ENCODE measurements at regions not wholly inside any gene's neighbourhood (a gene's known extent, or its start where the extent isn't known, plus 50 kb on each side); places are given as distances from the start of the nearest gene placed in this dataset.
"Not testable (repeated sequence)": the region's sequence is repeated elsewhere in the genome, so short reads cannot be mapped to it uniquely, and the experiment has no call there.

DNA sequence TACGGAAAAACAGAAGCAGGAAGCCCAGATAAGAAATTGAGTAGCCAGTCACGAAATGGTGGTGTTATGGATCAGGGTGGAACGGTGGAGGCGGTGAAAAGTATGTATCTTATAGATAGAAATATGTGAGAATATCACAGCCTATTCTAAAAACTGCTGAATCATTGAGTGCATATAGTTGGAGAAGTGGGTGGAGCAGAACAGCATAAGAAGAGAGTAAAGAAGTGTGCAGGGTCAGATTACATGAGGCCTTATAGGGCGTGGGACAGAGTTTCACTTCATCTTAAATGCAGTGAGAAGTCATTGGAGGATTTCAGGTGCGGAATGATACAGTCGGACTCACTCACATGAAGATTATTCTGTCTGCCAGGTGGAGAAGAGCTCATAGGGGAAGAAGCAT, 293.1 kb downstream of the TRIML1 start:
- DNase-seq (ENCODE audit: low spot score), result no peak

DNA sequence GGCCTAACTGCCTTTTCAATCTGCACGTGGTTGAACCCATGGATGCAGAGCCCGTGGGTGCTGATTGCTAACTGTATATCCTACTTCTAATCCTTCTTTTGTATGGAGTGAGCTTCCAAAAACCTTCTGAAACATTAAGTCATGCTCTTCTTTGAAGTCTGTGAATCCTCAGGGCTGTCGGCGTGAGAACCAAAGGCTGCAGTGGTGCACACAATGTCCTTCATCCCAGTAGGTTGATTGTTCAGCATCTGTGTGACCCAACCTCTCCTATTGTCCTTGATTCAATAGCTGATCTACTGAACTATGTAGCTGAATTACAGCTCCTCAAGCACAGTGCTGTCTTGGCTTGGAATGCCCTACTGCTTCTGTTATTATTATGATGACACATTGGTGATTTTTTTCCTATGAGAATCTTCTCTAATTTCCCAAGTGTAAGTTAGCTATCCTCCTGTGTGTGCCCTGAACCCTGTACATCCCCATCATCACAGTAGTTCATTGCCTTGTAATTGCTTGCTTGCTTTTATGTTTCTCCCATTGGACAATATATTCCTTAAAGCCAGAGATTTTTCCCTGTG, 294.6 kb downstream of the TRIML1 start:
- no peak for DNase-seq (ENCODE audit: low spot score)
- in situ Hi-C loops (cut with MboI; ENCODE audit: low pct_unique_long_range_greater_than_20kb, low sequenced_read_pairs, unreplicated experiment), result no loop called here
- TF ChIP-seq, protein P1, sequence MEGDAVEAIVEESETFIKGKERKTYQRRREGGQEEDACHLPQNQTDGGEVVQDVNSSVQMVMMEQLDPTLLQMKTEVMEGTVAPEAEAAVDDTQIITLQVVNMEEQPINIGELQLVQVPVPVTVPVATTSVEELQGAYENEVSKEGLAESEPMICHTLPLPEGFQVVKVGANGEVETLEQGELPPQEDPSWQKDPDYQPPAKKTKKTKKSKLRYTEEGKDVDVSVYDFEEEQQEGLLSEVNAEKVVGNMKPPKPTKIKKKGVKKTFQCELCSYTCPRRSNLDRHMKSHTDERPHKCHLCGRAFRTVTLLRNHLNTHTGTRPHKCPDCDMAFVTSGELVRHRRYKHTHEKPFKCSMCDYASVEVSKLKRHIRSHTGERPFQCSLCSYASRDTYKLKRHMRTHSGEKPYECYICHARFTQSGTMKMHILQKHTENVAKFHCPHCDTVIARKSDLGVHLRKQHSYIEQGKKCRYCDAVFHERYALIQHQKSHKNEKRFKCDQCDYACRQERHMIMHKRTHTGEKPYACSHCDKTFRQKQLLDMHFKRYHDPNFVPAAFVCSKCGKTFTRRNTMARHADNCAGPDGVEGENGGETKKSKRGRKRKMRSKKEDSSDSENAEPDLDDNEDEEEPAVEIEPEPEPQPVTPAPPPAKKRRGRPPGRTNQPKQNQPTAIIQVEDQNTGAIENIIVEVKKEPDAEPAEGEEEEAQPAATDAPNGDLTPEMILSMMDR (IDR thresholded peaks at IDR 0.05; ENCODE audit: extremely low read depth, insufficient read depth, missing control alignments), result no peak

More for the DNA sequence above, 293.1 kb downstream of the TRIML1 start:
- in situ Hi-C loops (cut with MboI; ENCODE audit: low pct_unique_long_range_greater_than_20kb, low sequenced_read_pairs, unreplicated experiment), result no loop called here
- TF ChIP-seq, protein P1 (IDR thresholded peaks at IDR 0.05; ENCODE audit: extremely low read depth, insufficient read depth, missing control alignments), result no peak

DNA sequence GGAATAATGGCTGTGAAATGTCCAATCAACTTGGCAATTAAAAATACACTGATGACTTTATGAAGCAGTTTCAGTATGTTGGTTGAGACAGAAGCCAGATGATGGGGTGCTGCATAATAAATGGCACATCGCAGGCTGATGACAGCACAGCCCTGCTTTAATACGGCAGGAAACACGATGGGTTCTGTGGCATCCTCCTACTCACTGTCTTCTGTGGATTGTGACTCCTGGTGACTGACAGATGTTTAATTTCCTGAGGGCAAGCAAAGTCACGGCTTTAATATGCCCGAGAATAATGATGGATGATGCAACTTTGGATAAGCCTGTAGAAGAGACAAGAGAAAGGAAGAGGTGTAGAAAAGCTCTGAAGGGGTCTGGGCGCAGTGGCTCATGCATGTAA, 295.4 kb downstream of the TRIML1 start:
- in situ Hi-C loops (cut with MboI; ENCODE audit: low pct_unique_long_range_greater_than_20kb, low sequenced_read_pairs, unreplicated experiment), result no loop called here
- DNase-seq (ENCODE audit: low spot score), result no peak
- TF ChIP-seq, protein P1 (IDR thresholded peaks at IDR 0.05; ENCODE audit: extremely low read depth, insufficient read depth, missing control alignments), result no peak

DNA sequence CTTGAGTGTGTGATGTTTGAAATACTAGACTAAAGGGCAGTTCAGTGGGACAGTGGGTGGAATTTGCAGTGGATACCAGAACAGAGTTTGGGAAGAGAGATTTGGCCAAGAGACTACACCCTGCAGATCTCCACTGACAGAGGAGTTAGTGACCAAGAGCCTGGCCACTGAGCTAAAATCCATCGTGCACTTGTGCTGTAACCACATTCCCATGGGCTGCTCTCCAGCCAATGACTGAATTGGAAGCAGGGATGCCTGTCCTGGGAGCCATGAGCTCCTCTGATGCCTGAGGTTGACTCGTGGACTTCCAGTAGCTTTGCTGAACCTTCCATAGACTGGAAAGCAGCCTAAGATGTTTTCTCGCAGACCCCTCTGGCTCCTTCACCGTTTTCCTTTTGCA, 296.1 kb downstream of the TRIML1 start:
- TF ChIP-seq, protein P1 (IDR thresholded peaks at IDR 0.05; ENCODE audit: extremely low read depth, insufficient read depth, missing control alignments), result no peak
- no peak for DNase-seq (ENCODE audit: low spot score)
- in situ Hi-C loops (cut with MboI; ENCODE audit: low pct_unique_long_range_greater_than_20kb, low sequenced_read_pairs, unreplicated experiment), result no loop called here

DNA sequence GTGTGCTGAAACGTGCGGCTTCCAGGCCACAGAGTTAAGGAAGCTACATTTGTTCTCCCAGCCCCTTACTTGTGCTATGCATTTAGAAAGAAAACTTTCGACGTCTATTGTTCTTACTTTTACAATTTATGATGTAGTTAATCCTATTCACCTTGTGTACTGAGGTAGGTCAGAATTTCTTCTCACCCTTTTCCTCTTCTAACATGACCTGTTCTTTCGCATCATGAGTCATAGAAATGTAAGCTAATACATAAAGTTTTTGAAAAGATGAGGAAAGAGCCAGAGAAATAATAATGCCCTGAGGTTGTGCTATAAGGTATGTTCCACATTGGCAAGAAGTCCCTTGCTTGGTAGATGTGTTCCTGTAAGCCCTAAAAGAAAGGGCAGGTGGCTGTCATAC, 298.3 kb downstream of the TRIML1 start:
- no peak for DNase-seq (ENCODE audit: low spot score)
- TF ChIP-seq, protein P1 (IDR thresholded peaks at IDR 0.05; ENCODE audit: extremely low read depth, insufficient read depth, missing control alignments), result no peak
- in situ Hi-C loops (cut with MboI; ENCODE audit: low pct_unique_long_range_greater_than_20kb, low sequenced_read_pairs, unreplicated experiment), result no loop called here

DNA sequence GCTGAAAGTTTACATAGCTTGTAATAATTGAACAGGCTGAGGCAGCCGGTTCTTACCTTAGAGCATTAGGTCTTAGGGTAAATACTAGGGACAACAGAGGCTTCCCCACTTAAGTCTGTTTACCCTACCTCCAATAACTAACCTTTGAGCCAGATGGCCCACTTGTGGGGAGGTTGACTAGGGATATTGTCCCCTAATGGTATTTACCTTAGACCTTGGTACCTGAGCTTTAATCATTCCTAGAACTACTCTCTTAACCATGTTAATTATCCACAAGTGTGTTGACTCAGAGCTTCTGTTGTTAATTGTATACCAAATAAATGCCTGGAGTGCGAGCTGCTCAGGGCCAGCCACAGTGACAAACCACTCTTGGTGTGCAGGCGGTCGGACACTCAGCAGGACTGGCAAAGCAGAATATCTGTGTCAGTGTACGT, 299.2 kb downstream of the TRIML1 start:
- DNase-seq (ENCODE audit: low spot score); in situ Hi-C loops (cut with MboI; ENCODE audit: low pct_unique_long_range_greater_than_20kb, low sequenced_read_pairs, unreplicated experiment): not testable (repeated sequence)

DNA sequence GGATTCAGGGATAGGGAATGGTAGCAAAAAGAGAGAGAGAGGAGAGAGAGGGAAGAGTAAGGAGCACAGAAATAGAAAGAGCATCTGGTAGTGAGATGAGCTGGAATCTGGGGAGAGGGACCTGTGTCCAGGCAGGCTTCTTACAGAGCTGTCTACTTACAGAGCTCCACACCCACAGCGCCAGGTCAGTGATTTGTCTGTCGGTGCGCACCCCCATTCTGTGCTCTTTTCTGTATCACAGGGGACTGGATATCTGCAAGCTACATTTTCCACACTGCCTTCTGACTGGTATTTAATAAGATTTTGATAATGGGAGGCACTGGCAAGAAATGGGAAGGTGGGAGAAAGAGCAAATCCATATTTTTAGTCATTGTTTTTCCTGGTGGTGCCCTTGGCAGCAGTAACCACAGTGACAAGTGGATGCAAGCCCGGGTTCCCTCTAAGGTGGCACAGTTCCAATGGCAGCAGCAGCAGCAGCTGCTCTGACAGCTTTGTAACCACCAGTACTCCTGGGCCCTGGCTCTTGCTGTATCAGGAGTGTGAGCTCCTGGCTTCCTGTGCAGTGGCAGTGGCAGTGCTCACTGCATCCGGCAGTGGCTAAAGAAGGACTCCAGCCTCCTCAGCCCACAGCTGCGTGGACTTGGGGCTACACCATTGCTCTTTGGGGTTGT, 300.5 kb downstream of the TRIML1 start:
- TF ChIP-seq, protein P1 (IDR thresholded peaks at IDR 0.05; ENCODE audit: extremely low read depth, insufficient read depth, missing control alignments), result no peak
- in situ Hi-C loops (cut with MboI; ENCODE audit: low pct_unique_long_range_greater_than_20kb, low sequenced_read_pairs, unreplicated experiment), result no loop called here
- no peak for DNase-seq (ENCODE audit: low spot score)
